Panc1 (cell line): ENCODE measurements at regions not wholly inside any gene's neighbourhood (a gene's known extent, or its start where the extent isn't known, plus 50 kb on each side); places are given as distances from the start of the nearest gene placed in this dataset.

Experiments used
- ATAC-seq: fragments of 200-7000 bp; cut with Tn5 transposase; 2 replicates; pipeline ENCODE4 v1.9.1; 2020; ENCODE audit warnings: mild to moderate bottlenecking, moderate library complexity
- BruUV-seq: library from RNA; stranded (reverse); fragments of 400-500 nt; replicated peaks from 2 replicates; lab custom pipeline; 2021; lab: Mats Ljungman, UMichigan
- CTCF ChIA-PET: fragments of 300-600 bp; sonication (Branson Sonifier 250); formaldehyde crosslinking; loops from one replicate; lab custom pipeline; 2022; ENCODE audit warnings: antibody characterized with exemption; lab: Charles Lee
- POLR2A ChIA-PET: fragments of 300-600 bp; sonication (Branson Sonifier 250); formaldehyde crosslinking; loops from one replicate; lab custom pipeline; 2022; ENCODE audit warnings: antibody characterized with exemption; lab: Charles Lee
- DNase-seq: peaks from one replicate; pipeline ENCODE4 v3.0.0-alpha.2; 2010; ENCODE audit warnings: low read depth, low spot score
- H3K27ac ChIP-seq: 2 replicates; pipeline ENCODE4 v1.5.1; 2011; ENCODE audit warnings: mild to moderate bottlenecking, low read length, inconsistent platforms
- H3K27me3 ChIP-seq: fragments of 200-500 bp; sonication (Bioruptor generic); 2 replicates; pipeline ENCODE4 v1.6.0; 2014; ENCODE audit warnings: low read length, inconsistent platforms; ENCODE audit not compliant: control insufficient read depth, insufficient read depth
- H3K36me3 ChIP-seq: fragments of 200-500 bp; sonication (Bioruptor generic); 2 replicates; pipeline ENCODE4 v1.5.1; 2014; ENCODE audit warnings: inconsistent platforms, mild to moderate bottlenecking, low read length, moderate library complexity; ENCODE audit not compliant: control insufficient read depth, insufficient read depth
- H3K4me1 ChIP-seq: 2 replicates; pipeline ENCODE4 v1.5.1; 2011; ENCODE audit warnings: inconsistent platforms, mild to moderate bottlenecking, low read length, moderate library complexity; ENCODE audit not compliant: control insufficient read depth, insufficient read depth
- H3K4me3 ChIP-seq, 2 experiments: 2 replicates each; pipeline ENCODE4 v1.5.1; 2011 to 2012; ENCODE audit warnings: low read depth in 2 of 2, low read length in 2 of 2, mild to moderate bottlenecking in 2 of 2, inconsistent platforms in 1 of 2, moderate library complexity in 1 of 2
- H3K9me3 ChIP-seq: fragments of 200-500 bp; sonication (Bioruptor generic); 2 replicates; pipeline ENCODE4 v1.5.1; 2014; ENCODE audit warnings: low read depth, mild to moderate bottlenecking, inconsistent platforms, low read length, moderate library complexity; ENCODE audit not compliant: control insufficient read depth, insufficient read depth
- CTCF ChIP-seq: fragments of 450-650 bp; IDR thresholded peaks from 2 replicates; pipeline ENCODE4 v1.5.1; 2017; ENCODE audit warnings: mild to moderate bottlenecking
- POLR2AphosphoS5 ChIP-seq: IDR thresholded peaks from 2 replicates; pipeline ENCODE4 v1.6.1; 2012; ENCODE audit warnings: mild to moderate bottlenecking, low read depth, low read length, moderate library complexity
- REST ChIP-seq, 2 experiments: IDR thresholded peaks; 2 replicates each; pipeline ENCODE4 v1.6.1; 2011 to 2012; ENCODE audit warnings: low read depth in 2 of 2, control low read depth in 1 of 2, low read length in 1 of 2, mild to moderate bottlenecking in 1 of 2, moderate library complexity in 1 of 2; ENCODE audit not compliant: insufficient read depth in 1 of 2
- SIN3A ChIP-seq: IDR thresholded peaks from 2 replicates; pipeline ENCODE4 v1.6.1; 2012; ENCODE audit warnings: low read depth, mild to moderate bottlenecking, low read length, moderate library complexity, borderline replicate concordance; ENCODE audit not compliant: insufficient read depth
- TCF7L2 ChIP-seq: IDR thresholded peaks from 2 replicates; pipeline ENCODE4 v1.6.1; 2011; ENCODE audit warnings: mild to moderate bottlenecking, low read depth, low read length, inconsistent platforms
- in situ Hi-C: cut with HindIII; loops from 2 replicates; pipeline ENCODE4 v1.10.0; 2016; ENCODE audit warnings: low sequenced_read_pairs, low pct_unique_long_range_greater_than_20kb
- intact Hi-C: fragments of 100-400 bp; cut with micrococcal nuclease; formaldehyde crosslinking; loops from one replicate; pipeline ENCODE4 v1.10.0; 2022; ENCODE audit not compliant: unreplicated experiment

- DNase-seq (no peak), ATAC-seq (no peak)
- in situ Hi-C loops = no loop called here
- no peaks in the 10 kb centered on the region for H3K4me1 ChIP-seq
- POLR2A ChIA-PET = no interaction called here
- no peaks in the 10 kb centered on the region for H3K36me3 ChIP-seq
- no peaks in the 10 kb centered on the region for H3K27me3 ChIP-seq
- H3K9me3 ChIP-seq = no peaks in the 10 kb centered on the region
- intact Hi-C loops = no loop called here
- no peak overlapping the region for H3K27ac ChIP-seq
- BruUV-seq = no TSS peak
- no peak for TF ChIP-seq TCF7L2
- TF ChIP-seq REST (IDR thresholded peaks at IDR 0.05; ENCODE audit: insufficient read depth in 1 of 2, low read depth in 2 of 2, low read length in 1 of 2) = no peak
- TF ChIP-seq POLR2AphosphoS5 = no peak
- TF ChIP-seq SIN3A = no peak
- no peak for TF ChIP-seq CTCF
- H3K4me3 ChIP-seq = no peak overlapping the region
- CTCF ChIA-PET = no interaction called here
Observed at GRCh38 chr1:188723332-188724020, 1754.2 kb downstream of the BRINP3 start.

- in situ Hi-C loops (no loop called here), intact Hi-C loops (no loop called here)
- no TSS peak for BruUV-seq
- Histone ChIP-seq H3K27me3 (no peaks in the 10 kb centered on the region), H3K4me3 (no peak overlapping the region), H3K9me3 (no peaks in the 10 kb centered on the region), H3K36me3 (no peaks in the 10 kb centered on the region), H3K27ac (no peak overlapping the region), H3K4me1 (no peaks in the 10 kb centered on the region)
- ChIA-PET CTCF (interaction anchor here (0.7 kb wide), 1 partner anchor 1296 kb away, joined by 3 read pairs; no protein-coding TSS in a partner anchor), POLR2A (no interaction called here)
- ATAC-seq (no peak), DNase-seq (no peak)
- TF ChIP-seq POLR2AphosphoS5 = no peak
- no peak for TF ChIP-seq SIN3A
- TF ChIP-seq CTCF = no peak
- TF ChIP-seq TCF7L2 = no peak
- TF ChIP-seq REST (IDR thresholded peaks at IDR 0.05; ENCODE audit: insufficient read depth in 1 of 2, low read depth in 2 of 2, low read length in 1 of 2) = no peak
Observed at GRCh38 chr1:188729039-188729438, 1748.6 kb downstream of the BRINP3 start.
